ENCODE measurements at regions not wholly inside any gene's neighbourhood (a gene's known extent, or its start where the extent isn't known, plus 50 kb on each side); places are given as distances from the start of the nearest gene placed in this dataset.

GRCh38 chr2:242030226-242030575 lies 160.7 kb downstream of the RTP5 start (continued):
- TF ChIP-seq MEF2A (IDR thresholded peaks at IDR 0.05; ENCODE audit: insufficient read depth, low read depth, low read length) = no peak
- no peak for TF ChIP-seq FOXM1 (IDR thresholded peaks at IDR 0.05; ENCODE audit: low read depth, low read length)
- no peak for TF ChIP-seq MXI1 (IDR thresholded peaks at IDR 0.05; ENCODE audit: low read depth, low read length)
- TF ChIP-seq E4F1 (IDR thresholded peaks at IDR 0.05; ENCODE audit: borderline replicate concordance, partially characterized antibody) = no peak
- TF ChIP-seq PAX8 (IDR thresholded peaks at IDR 0.05) = no peak
- no peak for TF ChIP-seq MYC (IDR thresholded peaks at IDR 0.05; ENCODE audit: insufficient read depth, insufficient read length, insufficient replicate concordance, low read length, severe bottlenecking)
- no peak for TF ChIP-seq ZBTB11 (CRISPR knock-in tag; IDR thresholded peaks at IDR 0.05)
- TF ChIP-seq ZNF24 (IDR thresholded peaks at IDR 0.05) = no peak
- TF ChIP-seq CREB1 (IDR thresholded peaks at IDR 0.05; ENCODE audit: low read depth) = no peak
- TF ChIP-seq ZSCAN29 (IDR thresholded peaks at IDR 0.05) = no peak
- no peak for TF ChIP-seq HCFC1 (IDR thresholded peaks at IDR 0.05; ENCODE audit: low read length)
